GM18519 (cell line): ENCODE measurements at regions not wholly inside any gene's neighbourhood (a gene's known extent, or its start where the extent isn't known, plus 50 kb on each side); places are given as distances from the start of the nearest gene placed in this dataset.
"Not testable (repeated sequence)": the region's sequence is repeated elsewhere in the genome, so short reads cannot be mapped to it uniquely, and the experiment has no call there.

Experiments
- ATAC-seq: cut with Tn5 transposase; IDR thresholded peaks from one replicate; pipeline ENCODE4 v1.9.1; 2021; ENCODE audit warnings: mild to moderate bottlenecking, moderate library complexity; ENCODE audit not compliant: unreplicated experiment, low FRiP score

- ATAC-seq: no peak
Observed at GRCh38 chr5:29642601-29643000, 1550.9 kb upstream of the CDH6 start.

GRCh38 chr5:29614206-29614605 lies 1579.3 kb upstream of the CDH6 start:
- no peak for ATAC-seq

GRCh38 chr5:29588236-29588635 lies 1605.2 kb upstream of the CDH6 start:
- ATAC-seq: no peak

GRCh38 chr5:29587832-29588231 lies 1605.7 kb upstream of the CDH6 start:
- ATAC-seq: no peak

GRCh38 chr5:29568028-29568427 lies 1625.5 kb upstream of the CDH6 start:
- ATAC-seq: no peak

GRCh38 chr5:29561564-29561963 lies 1631.9 kb upstream of the CDH6 start:
- no peak for ATAC-seq

- no peak for ATAC-seq
Observed at GRCh38 chr5:29550523-29550922, 1643.0 kb upstream of the CDH6 start.

GRCh38 chr5:29548262-29548661 lies 1645.2 kb upstream of the CDH6 start:
- no peak for ATAC-seq

- no peak for ATAC-seq
Observed at GRCh38 chr5:29547236-29547865, 1646.1 kb upstream of the CDH6 start.

GRCh38 chr5:29543501-29543900 lies 1650.0 kb upstream of the CDH6 start:
- no peak for ATAC-seq

GRCh38 chr5:29524227-29524626 lies 1669.3 kb upstream of the CDH6 start:
- no peak for ATAC-seq

- ATAC-seq: no peak
Observed at GRCh38 chr5:29518176-29518575, 1675.3 kb upstream of the CDH6 start.

GRCh38 chr5:29516224-29516623 lies 1677.3 kb upstream of the CDH6 start:
- ATAC-seq: no peak

GRCh38 chr5:29508131-29508530 lies 1685.4 kb upstream of the CDH6 start:
- ATAC-seq: no peak

GRCh38 chr5:29504411-29504810 lies 1689.1 kb upstream of the CDH6 start:
- no peak for ATAC-seq

- no peak for ATAC-seq
Observed at GRCh38 chr5:29498860-29499259, 1694.6 kb upstream of the CDH6 start.

GRCh38 chr5:29498412-29498811 lies 1695.1 kb upstream of the CDH6 start:
- no peak for ATAC-seq

GRCh38 chr5:29485333-29485732 lies 1708.2 kb upstream of the CDH6 start:
- ATAC-seq: no peak

GRCh38 chr5:29469581-29469980 lies 1723.9 kb upstream of the CDH6 start:
- no peak for ATAC-seq

- no peak for ATAC-seq
Observed at GRCh38 chr5:29462241-29462640, 1731.2 kb upstream of the CDH6 start.

GRCh38 chr5:29460971-29461559 lies 1732.4 kb upstream of the CDH6 start:
- no peak for ATAC-seq

- ATAC-seq: not testable (repeated sequence)
Observed at GRCh38 chr5:29451004-29451403, 1742.5 kb upstream of the CDH6 start.

GRCh38 chr5:29414681-29415080 lies 1778.8 kb upstream of the CDH6 start:
- ATAC-seq: no peak
